ENCODE measurements at regions not wholly inside any gene's neighbourhood (a gene's known extent, or its start where the extent isn't known, plus 50 kb on each side); places are given as distances from the start of the nearest gene placed in this dataset.

GRCh38 chr6:165742047-165742446 lies 79.0 kb upstream of the PDE10A start:
- no peak for DNase-seq

GRCh38 chr6:165737396-165737795 lies 74.4 kb upstream of the PDE10A start:
- no peak for DNase-seq

- DNase-seq, result no peak
These were observed 72.0 kb upstream of the PDE10A start for GRCh38 chr6:165735065-165735464.

DNA sequence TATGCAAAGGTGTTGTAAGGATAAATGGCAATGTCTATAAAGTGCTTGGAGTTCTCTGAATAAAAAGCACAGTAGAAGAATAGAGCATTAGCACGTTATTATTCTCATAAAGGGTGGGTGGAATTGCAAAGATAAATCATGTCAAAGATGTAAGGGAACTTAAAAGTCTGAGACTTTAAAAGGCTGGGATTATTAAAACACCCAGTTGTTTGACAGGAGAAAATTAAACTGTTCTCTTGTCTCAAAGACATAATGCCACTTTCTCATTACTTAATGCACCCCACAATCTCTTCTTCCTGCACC lies 70.4 kb upstream of the PDE10A start:
- no peak for DNase-seq

- no peak for DNase-seq
These were observed 69.9 kb upstream of the PDE10A start for GRCh38 chr6:165732696-165733488.

DNA sequence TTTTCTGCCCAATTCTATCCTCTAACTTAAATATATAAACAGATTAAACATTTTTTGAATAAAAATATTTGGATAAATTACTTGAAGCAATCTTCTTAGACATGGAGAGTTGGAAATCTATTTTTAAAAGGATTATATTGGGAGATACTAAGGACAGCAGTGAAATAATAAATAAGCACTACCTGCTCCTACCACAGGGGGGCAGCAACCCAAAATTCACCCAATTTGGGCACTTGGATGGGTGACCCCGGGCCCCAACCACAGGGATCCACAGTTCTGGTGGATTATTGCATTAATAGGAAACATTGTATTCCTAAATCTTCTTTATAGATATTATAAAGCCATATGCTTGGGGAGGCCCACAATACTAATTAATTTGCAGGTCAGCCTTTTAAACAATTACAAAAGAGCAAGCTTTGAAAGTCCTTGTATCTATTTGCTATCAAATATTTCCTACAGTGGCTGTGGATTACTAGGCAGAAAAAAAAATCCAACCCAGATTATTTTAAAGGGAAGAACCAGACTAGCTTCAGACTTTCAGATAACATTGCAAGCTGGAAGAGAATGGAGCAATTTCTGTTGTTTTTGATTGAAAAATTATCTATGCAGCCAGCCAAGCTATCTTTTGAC lies 66.4 kb upstream of the PDE10A start:
- no peak for DNase-seq

DNA sequence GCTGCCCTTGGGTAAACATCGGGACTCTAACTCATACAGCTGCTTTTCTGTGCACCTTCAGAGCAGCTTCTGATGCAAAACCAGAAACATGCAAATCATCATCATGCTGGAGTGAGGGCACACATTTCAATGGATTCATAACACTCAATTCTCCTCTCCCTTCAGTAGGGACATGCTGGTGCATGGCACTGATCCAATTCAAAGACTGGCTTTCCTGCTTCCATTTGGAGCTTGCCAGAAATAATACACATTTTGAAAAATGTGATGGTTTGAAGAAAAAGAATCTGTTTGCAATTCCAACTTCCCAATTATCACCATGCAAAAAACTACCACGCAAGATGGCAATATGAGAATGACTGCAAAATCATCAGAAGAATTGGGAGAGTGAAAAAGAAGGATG lies 65.2 kb upstream of the PDE10A start:
- no peak for DNase-seq

DNA sequence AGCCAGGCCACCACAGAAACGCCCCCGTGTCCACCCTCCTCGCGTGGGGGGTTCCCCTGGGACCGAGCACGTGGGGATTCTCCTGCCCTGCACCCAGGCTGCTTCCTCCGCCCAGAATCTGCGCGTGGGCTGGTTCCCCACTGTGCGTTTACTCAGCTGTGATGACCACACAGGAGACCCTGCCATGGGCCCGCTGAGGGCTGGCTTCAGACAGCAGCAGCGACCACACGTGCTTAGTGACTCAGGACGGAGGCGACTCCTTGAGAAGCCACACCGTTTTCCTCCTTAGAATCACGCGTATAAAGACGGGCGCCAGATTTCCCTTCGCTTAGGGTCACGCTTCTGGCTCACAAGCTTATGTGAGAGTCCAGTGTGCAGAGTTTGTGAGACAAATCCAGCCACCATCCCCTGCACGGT lies 63.9 kb upstream of the PDE10A start:
- DNase-seq, result no peak

- DNase-seq, result no peak
These were observed 63.3 kb upstream of the PDE10A start for GRCh38 chr6:165726290-165726875.

- DNase-seq, result no peak
These were observed 62.2 kb upstream of the PDE10A start for GRCh38 chr6:165725201-165725600.

GRCh38 chr6:165723326-165723725 lies 60.3 kb upstream of the PDE10A start:
- no peak for DNase-seq

GRCh38 chr6:165722022-165722421 lies 59.0 kb upstream of the PDE10A start:
- no peak for DNase-seq

- DNase-seq, result no peak
These were observed 58.3 kb upstream of the PDE10A start for GRCh38 chr6:165721356-165721755.

GRCh38 chr6:165718491-165718891 lies 55.5 kb upstream of the PDE10A start:
- DNase-seq, result no peak

GRCh38 chr6:165717732-165718465 lies 54.9 kb upstream of the PDE10A start:
- no peak for DNase-seq

GRCh38 chr6:165716886-165717285 lies 53.8 kb upstream of the PDE10A start:
- no peak for DNase-seq

DNA sequence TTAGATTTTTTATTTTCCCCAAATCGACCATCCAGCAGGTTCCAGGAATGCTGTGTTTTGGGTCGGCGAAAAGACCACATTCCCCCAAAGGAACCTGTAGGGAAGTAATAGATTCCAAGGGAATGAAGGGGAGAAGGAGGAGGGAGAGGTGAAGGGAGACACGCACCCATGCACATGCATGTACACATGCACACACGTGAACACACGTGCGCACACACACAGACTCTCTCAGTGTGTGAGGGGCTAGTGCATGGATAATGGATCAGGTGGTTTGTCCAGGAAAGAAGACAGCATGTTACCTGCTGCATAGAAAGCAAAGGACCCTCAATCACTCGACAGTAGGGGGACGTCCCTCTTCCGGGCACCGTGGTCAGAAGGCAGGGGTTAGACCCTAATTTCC lies 52.4 kb upstream of the PDE10A start:
- DNase-seq, result no peak

GRCh38 chr6:165714907-165715306 lies 51.9 kb upstream of the PDE10A start:
- DNase-seq, result no peak

GRCh38 chr6:165713845-165714466 lies 50.9 kb upstream of the PDE10A start:
- no peak for DNase-seq

All from activated gamma-delta T cell (primary cell).